ENCODE measurements at regions not wholly inside any gene's neighbourhood (a gene's known extent, or its start where the extent isn't known, plus 50 kb on each side); places are given as distances from the start of the nearest gene placed in this dataset.
"Not testable (repeated sequence)": the region's sequence is repeated elsewhere in the genome, so short reads cannot be mapped to it uniquely, and the experiment has no call there.

DNA sequence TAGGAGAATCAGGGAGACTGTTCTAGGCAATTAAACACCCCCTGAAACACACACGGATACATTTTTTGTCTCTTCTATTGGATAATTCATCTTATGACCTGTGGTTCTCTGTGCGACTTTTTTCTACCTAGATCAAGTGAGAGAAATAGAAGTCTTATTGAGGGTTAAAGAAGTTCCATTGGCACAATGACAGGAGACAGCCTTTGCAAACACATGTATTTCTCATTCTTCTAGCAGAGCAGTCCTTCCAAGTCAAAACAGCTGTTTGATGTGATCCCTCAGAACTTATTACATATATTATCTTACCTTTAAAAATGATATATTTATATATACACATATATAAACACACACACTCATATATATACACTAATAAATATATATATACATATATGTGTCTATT is 496.7 kb downstream of the SLC6A15 start:
- DNase-seq: no peak
- intact Hi-C loops (cut with DNase I): no loop called here

DNA sequence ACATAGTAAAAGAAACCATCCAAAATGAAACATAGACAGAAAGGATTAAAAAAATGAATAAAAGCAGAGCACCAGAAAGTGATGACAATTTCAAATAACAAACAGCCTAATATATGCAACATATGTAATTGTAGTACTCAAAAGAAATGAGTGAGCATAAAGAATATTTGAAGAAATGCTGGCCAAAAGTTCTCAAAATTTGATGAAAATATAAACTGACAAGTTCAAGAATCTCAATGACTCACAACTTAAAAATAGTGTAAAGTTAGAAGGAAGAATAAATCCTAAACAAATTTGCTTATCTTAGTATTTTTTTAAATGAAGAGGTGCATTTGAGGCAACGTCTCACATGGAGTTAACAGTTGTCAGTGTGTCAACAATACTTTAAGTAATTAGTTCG is 498.9 kb downstream of the SLC6A15 start:
- intact Hi-C loops (cut with DNase I): no loop called here
- no peak for DNase-seq

DNA sequence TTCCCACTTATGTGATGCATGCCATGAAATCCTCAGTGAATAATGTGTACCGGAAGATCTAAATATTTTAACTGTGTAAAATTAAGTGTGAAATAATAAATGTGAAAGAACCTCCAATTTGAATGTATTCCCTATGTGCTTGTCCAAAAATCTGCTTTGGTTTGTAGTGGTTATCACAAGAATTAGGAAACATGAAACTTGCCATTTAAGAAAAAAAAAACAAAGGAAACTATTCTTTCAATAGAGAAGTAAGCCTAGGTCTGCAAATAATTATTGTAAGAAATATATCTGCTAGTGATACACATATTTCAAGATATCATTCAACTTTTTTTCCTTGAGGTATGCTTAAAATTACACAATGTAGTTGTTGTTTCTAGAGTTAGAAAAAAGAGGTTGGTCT is 500.4 kb downstream of the SLC6A15 start:
- intact Hi-C loops (cut with DNase I): no loop called here
- DNase-seq: no peak

DNA sequence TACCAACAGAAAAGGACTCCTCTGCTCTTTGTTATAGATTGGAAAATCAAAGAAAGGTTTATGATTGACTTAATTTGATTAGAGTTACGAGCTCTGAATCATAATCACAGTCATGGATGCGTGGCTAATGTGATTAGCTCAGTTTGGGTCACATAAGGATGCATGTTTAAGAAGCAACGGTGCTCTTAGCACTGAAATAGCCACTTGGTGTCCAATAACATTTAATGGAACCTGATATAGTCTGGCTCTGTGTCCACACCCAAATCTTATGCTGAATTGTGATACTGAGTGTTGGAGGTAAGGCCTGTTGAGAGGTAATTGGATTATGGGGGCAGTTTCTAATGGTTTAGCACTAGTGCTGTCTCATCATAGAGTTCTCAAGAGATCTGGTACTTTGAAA is 501.6 kb downstream of the SLC6A15 start:
- DNase-seq: no peak
- intact Hi-C loops (cut with DNase I): no loop called here

DNA sequence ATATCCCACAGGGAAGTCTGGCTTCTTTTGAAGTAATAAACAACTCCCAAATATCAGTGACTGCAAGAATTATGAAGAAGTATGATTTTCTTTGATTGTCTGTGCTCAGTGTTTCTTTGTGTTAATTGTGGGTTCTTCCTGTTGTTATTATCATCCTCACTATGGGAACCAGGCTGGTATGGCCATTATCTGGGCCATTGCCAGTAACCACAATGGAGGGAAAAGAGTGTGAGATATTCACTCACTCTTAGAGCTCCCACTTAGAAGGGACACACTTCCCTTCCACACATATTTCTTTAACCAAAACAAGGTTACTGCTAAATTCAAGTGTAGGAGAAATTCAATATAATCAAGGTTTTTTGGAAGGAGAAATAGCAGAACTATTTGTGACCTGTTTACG is 503.7 kb downstream of the SLC6A15 start:
- DNase-seq: no peak
- intact Hi-C loops (cut with DNase I): no loop called here

DNA sequence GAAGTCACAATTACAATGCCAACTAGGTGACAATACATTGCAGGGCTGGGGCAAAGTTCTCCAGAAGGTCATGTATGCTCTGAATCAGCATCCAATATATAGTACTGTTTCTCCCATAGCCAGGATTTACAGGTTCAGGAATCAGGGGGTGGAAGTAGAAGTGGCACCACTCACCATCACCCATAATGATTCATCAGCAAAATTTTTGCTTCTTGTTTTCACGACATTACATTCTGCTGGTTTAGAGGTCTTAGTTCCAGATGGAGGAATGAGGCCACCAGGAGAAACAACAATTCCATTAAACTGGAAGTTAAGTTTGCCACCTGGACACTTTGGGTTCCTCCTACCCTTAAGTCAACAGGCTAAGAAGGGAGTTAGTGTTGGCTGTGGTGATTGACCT is 505.9 kb downstream of the SLC6A15 start:
- intact Hi-C loops (cut with DNase I); DNase-seq: not testable (repeated sequence)

DNA sequence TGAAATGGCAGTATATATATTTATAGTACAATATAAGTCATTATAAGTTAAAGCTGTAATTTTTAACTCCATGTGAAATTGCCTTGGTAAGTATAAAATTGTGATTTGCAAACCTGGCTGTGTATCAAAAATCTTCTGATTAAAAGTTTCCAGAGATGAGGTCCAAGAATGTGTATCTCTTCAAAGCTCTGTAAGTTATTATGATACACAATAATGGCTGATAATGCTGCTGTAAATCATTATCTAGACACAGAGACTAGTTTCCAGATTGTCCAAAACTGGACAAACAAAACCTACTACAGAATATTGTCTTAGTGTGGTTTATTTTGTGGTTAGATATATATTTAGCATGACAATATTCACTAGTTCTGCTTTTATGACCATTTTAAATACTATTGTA is 514.8 kb downstream of the SLC6A15 start:
- intact Hi-C loops (cut with DNase I): no loop called here
- no peak for DNase-seq

DNA sequence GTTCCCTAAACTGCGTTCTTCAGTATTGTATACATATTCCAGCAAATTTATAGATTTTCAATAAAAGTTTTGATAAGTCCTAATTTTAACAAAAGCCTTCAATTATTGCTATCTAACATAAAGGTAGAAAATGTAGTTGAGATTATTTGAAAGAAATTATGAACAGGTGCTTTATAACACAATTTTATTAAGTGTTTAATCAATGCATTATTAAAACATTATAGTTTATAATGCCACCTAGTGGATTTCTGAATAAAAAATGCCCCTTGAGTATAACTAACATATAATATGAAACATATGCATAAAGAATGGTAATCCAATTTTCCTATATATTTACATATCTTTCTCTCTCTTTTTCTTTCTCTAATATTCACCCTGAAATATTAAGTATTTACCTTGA is 515.3 kb downstream of the SLC6A15 start:
- DNase-seq: no peak
- intact Hi-C loops (cut with DNase I): no loop called here

DNA sequence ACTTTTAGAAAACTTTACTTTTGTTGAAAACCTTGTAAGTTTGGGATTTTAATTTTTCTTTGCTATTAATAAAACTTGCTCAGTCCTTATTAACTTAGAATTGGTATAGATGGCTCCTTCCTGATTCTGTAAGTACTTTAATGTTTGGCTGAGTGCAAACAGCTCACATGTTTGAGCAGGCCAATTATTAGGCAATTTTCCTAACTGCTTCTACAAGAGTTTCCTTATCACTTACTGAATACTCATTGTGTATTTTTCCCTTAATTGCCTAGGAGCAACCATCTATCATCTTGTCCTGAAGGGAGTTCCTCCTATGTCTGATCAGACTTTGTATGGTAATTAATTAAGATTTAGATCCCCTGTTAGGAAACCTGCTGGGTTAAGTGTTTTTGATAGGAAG is 521.4 kb downstream of the SLC6A15 start:
- intact Hi-C loops (cut with DNase I); DNase-seq: not testable (repeated sequence)

DNA sequence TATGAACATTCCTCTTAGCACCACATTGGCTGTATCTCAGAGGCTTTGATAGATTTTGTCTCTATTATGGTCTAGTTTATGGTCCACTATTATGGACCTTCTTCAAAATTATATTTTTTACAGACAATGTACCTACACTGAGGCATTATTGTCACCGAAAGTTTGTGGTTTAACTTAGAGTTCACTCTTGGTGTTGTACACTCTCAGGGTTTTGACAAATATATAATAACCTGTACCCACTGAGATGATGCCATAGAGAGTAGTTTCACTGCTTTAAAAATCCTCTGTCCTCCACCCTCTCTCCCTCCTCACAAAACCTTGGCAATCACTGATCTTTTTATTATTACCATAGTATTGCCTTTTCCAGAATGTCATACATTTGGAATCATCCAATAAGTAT is 528.2 kb downstream of the SLC6A15 start:
- no peak for DNase-seq
- intact Hi-C loops (cut with DNase I): no loop called here

DNA sequence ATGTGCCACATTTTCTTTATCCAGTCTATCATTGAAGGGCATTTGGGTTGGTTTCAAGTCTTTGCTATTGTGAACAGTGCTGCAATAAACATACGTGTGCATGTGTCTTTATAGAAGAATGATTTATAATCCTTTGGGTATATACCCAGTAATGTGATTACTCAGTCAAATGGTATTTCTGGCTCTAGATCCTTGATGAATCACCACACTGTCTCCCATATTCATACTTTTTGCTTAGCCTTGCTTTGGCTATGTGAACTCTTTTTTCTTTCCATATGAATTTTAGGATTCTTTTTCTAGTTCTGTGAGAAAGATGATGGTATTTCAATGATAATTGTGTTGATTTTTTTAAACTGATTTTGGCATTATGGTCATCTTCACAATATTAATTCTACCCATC is 530.1 kb downstream of the SLC6A15 start:
- DNase-seq: not testable (repeated sequence)

DNA sequence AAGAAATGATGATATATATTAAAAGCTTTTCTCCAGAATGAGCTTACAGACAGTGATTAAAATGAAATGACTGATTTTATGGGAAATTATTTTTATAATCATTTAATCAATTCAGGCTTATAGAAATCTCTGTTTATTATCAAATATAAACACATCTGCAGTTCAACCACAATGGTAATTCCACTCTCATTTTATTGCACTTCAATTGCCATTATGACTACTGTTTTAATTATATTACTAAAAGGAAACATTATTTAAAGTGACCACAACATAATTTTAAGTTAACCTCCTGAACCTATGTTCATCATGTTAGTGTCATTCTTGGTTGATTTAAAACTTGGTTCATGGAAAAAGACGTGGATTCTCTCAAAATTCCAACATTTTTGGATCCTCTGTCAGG is 536.3 kb downstream of the SLC6A15 start:
- intact Hi-C loops (cut with DNase I): no loop called here
- no peak for DNase-seq

More for the DNA sequence above, 530.1 kb downstream of the SLC6A15 start:
- intact Hi-C loops (cut with DNase I): not testable (repeated sequence)

DNA sequence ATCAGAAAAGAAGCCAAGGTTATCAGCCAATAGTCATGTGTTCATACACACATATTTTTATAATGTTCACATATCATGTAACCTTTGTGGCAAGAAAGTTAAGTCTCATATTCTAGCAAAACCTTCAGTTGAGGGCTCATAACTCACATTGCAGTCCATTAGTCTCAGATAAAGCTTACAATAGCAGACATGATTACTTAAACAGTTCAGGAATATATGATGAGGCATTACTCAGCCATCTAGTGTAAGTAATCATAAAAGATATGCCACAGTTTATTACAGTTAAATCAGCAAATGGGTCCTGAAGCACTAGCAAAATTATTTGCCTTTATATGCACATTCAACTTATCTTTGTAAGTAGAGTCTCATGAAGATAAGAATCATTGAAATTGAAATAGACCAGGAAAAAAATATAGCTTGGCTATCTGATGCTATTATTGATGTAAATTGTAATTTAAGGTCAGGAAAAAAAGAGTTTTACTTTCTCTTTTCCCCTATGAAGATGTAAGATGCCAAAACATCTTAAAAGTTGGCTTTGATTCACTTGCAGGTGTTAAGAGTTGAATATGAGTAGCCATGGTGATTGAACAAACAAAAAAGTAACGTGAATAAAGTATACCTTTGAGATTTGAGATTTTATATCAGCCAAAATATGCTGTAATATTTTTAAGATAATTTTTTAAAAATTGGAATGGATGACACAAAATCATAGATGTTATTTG is 537.0 kb downstream of the SLC6A15 start:
- intact Hi-C loops (cut with DNase I): no loop called here
- DNase-seq: no peak

DNA sequence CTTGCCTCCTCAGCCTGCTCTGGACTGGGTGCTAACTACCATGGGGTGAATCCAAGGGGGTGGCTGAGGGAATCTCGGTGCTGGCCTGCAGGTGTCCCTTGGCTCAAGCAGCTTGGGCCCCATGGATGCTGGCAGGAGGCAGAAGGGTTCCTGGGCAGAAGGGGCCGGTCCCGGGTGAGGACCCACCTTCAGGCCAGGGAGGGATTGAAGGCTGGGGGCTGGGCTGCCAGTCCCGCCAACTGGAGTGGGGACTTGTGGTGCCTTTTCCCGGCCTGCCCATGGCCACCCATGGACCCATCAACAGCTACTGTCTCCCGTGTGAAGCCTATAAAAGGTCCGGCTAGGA is 550.1 kb downstream of the SLC6A15 start:
- DNase-seq: peak in 3 of 10 donors; percentile 67 to 75 (median 67)
- intact Hi-C loops (cut with DNase I): no loop called here

DNA sequence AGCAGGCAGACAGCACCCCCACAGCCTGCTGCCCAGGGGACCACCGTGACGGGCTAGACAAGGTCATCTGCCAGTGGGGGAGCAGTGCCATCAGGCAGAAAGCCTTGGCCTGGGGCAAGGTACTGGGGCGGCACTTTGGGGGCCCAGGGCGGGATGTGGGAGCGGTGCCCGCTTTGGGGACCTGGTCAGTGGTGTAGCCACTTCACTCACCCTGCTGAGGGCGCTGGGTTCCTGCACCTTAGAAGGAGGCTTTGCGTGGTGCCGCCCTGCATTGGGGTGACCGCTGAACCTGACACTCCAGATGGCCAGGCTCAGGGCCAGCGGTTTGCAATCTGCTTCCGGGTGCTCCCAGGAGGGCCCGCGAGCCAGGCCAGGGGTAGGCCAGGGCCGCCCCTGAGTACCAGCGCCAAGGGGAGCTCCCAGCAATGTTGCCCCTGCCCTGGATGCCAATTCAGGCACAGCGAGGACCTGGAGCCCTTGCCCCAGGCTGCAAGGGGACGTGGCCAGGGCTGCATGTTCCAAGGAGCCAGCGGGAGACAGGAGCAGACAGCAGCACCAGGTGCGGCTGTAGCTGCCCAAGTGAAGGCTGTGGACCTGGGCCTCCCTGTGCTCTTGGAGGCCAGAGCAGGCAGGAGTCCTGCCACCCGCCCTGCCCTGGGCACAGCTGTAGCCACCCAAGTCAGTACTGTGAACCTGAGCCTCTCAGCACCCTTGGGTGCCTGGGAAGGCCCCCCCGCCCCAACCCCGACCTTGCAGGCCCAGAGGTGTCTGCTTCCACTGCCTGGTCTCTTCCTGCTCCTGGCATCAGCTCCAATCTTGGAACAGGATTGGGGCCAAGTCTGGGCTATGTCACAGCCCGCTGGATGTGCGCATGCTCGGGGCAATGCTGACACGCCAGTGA is 550.7 kb downstream of the SLC6A15 start:
- intact Hi-C loops (cut with DNase I): no loop called here
- DNase-seq: peak in 2 of 10 donors; percentile 75 to 76

DNA sequence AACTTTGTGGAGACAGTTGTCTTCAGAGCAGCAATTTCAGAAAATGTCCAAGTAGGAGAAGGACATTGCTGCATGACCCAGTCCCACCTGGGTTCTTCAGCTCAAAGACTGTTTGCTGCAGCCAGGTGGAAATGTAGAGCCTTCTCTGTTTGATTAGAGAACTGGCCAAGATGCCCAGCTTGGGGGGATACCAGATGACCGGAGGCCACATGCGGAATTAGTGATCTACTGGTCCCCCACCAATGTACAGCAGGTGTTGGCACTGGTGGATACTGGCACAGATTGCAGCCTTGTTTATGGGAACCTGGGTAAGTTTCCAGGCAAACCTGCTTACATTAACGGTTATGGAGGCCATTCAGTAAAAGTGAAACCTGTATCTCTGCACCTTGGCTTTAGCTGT is 555.3 kb downstream of the SLC6A15 start:
- intact Hi-C loops (cut with DNase I): no loop called here
- no peak for DNase-seq

DNA sequence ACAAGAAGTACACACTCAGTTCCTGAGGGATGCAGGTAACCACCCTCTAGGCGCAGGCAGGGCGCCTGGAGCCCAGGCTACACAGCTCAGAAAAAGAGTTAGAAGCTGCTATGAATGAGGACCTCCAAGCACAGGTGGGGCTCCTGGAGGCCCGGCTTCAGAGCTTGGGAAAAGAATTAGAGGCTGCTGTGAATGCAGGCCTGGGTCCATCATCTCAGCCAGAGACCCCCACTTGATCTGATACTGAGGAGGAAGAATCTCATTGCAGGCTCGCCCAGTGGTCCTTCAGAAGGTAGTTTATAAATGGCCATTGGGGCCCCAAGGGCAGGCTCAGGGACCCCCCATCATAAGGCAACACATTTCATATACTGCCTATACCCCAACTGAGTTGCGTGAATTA is 556.4 kb downstream of the SLC6A15 start:
- intact Hi-C loops (cut with DNase I): no loop called here
- peak in 1 of 10 donors; percentile 51 for DNase-seq

DNA sequence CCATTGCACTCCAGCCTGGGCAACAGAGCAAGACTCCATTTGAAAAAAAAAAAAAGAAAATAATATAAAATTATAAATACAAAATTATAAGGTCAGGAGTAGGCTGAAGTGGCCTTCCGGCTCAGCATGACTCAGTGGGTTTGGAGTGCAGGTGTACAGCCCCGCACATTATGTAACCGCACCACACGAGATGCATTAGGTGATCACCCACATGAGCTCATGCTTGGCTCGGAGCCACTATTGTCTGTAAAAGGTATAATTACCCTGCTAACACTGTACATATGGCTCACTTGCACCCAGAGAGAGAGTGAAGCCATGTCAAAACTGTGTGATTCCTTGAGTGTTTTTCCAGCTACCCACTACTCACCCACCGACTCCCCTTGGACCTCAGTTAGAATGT is 557.0 kb downstream of the SLC6A15 start:
- intact Hi-C loops (cut with DNase I): no loop called here
- DNase-seq: no peak

DNA sequence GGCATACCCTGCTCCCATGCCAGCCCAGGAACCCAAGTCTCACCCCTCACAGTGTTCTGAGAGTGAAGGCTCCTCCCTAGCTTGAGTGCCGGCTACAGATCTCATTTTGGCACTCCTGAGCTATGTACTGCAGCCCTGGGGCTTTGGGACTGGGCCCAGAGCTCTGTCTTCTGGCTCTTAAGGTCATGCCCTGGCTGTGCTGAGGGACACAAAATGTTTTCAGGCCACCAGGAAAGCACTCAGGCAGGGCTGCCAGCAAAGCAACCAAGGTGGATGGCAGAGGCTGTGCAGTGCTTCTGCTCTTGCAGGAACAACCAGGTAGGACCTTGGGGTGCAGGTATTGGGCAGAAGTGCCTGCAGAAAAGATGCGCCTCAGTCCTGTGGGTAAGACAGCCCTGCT is 564.0 kb downstream of the SLC6A15 start:
- intact Hi-C loops (cut with DNase I): no loop called here
- DNase-seq: peak in 1 of 10 donors; percentile 15

DNA sequence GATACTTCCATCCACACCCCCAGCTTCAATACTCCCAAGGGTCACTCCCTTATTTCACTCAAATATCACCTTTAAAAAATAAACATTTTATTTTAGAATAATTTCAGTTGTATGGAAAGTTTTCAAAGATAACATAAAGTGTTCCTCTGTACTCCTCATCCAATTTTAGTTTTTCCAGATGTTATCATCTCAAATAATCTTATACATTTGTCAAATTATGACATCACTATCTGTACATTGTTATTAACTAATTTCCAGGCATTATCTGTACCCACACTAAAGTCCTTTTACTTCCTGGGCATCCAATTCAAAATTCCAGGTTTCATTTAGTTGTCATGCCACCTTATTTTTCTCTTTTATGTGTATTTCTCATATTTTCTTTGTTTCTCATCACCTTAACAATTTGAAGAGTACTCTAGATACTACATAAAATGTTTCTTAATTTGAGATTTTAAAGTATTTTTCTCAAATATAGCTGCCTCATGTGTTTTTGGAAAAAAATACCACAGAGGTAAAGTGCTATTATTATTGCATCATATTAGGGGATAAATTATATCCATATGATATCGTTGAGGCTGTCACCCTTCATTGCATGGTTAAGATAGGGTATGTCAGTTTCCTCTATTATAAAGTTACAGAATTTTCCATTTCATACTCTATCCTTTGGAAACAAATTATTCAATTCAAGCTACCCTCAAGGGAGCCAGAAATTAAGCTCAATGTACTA is 571.0 kb downstream of the SLC6A15 start:
- intact Hi-C loops (cut with DNase I): no loop called here
- no peak for DNase-seq

DNA sequence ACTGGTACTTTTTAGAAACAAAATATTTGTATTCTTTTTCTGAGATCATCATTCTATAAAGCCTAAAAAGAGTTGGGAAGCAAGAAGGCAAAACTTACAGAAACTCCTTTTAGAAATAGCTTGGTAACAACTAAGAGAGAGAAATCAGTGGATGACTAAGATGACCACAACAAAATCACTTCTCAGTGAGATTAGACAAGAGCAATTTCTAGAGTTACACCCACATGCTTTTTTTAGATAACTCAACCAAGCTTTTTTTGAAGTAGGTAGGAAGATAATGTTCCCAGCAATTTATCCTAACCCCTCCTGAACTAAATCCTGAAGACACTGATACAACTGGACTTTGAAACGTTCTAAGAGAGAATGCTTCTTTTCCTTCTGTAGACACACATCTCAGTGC is 576.4 kb downstream of the SLC6A15 start:
- no peak for DNase-seq
- intact Hi-C loops (cut with DNase I): no loop called here
